ENCODE measurements at regions not wholly inside any gene's neighbourhood (a gene's known extent, or its start where the extent isn't known, plus 50 kb on each side); places are given as distances from the start of the nearest gene placed in this dataset.

- H3K9me3 ChIP-seq = no peaks in the 10 kb centered on the region
- H3K4me1 ChIP-seq (ENCODE audit: control insufficient read depth in 1 of 2, insufficient read depth in 1 of 2, low read depth in 1 of 2, low read length in 1 of 2) = no peaks in the 10 kb centered on the region
- H3K27ac ChIP-seq = no peak overlapping the region
- H3K4me3 ChIP-seq (ENCODE audit: low read depth in 1 of 2, low read length in 1 of 2) = no peak overlapping the region
- no peaks in the 10 kb centered on the region for H3K36me3 ChIP-seq
- no peaks in the 10 kb centered on the region for H3K27me3 ChIP-seq
- no peak for TF ChIP-seq CTCF (IDR thresholded peaks at IDR 0.05)
Measured at GRCh38 chr1:190699165-190699564, 221.5 kb upstream of the BRINP3 start.

- Histone ChIP-seq H3K9me3 (no peaks in the 10 kb centered on the region), H3K4me3 (ENCODE audit: low read depth in 1 of 2, low read length in 1 of 2) (no peak overlapping the region), H3K27me3 (no peaks in the 10 kb centered on the region), H3K4me1 (ENCODE audit: control insufficient read depth in 1 of 2, insufficient read depth in 1 of 2, low read depth in 1 of 2, low read length in 1 of 2) (no peaks in the 10 kb centered on the region), H3K36me3 (no peaks in the 10 kb centered on the region), H3K27ac (no peak overlapping the region)
- no peak for TF ChIP-seq CTCF (IDR thresholded peaks at IDR 0.05)
Measured at GRCh38 chr1:190708418-190709057, 230.9 kb upstream of the BRINP3 start.

- no peak overlapping the region for H3K27ac ChIP-seq
- no peaks in the 10 kb centered on the region for H3K4me1 ChIP-seq (ENCODE audit: control insufficient read depth in 1 of 2, insufficient read depth in 1 of 2, low read depth in 1 of 2, low read length in 1 of 2)
- H3K36me3 ChIP-seq = no peaks in the 10 kb centered on the region
- TF ChIP-seq CTCF (IDR thresholded peaks at IDR 0.05) = no peak
- no peak overlapping the region for H3K4me3 ChIP-seq (ENCODE audit: low read depth in 1 of 2, low read length in 1 of 2)
- H3K9me3 ChIP-seq = no peaks in the 10 kb centered on the region
- H3K27me3 ChIP-seq = no peaks in the 10 kb centered on the region
Measured at GRCh38 chr1:190711069-190711468, 233.4 kb upstream of the BRINP3 start.

GRCh38 chr1:190717055-190717454 lies 239.4 kb upstream of the BRINP3 start:
- TF ChIP-seq CTCF (IDR thresholded peaks at IDR 0.05) = no peak
- H3K4me3 ChIP-seq (ENCODE audit: low read depth in 1 of 2, low read length in 1 of 2) = no peak overlapping the region
- no peaks in the 10 kb centered on the region for H3K27me3 ChIP-seq
- H3K4me1 ChIP-seq (ENCODE audit: control insufficient read depth in 1 of 2, insufficient read depth in 1 of 2, low read depth in 1 of 2, low read length in 1 of 2) = no peaks in the 10 kb centered on the region
- no peak overlapping the region for H3K27ac ChIP-seq
- H3K9me3 ChIP-seq = no peaks in the 10 kb centered on the region
- no peaks in the 10 kb centered on the region for H3K36me3 ChIP-seq

GRCh38 chr1:190736971-190737590 lies 259.4 kb upstream of the BRINP3 start:
- Histone ChIP-seq H3K36me3 (no peaks in the 10 kb centered on the region), H3K9me3 (no peaks in the 10 kb centered on the region), H3K4me1 (ENCODE audit: control insufficient read depth in 1 of 2, insufficient read depth in 1 of 2, low read depth in 1 of 2, low read length in 1 of 2) (no peaks in the 10 kb centered on the region), H3K4me3 (ENCODE audit: low read depth in 1 of 2, low read length in 1 of 2) (no peak overlapping the region), H3K27me3 (no peaks in the 10 kb centered on the region), H3K27ac (no peak overlapping the region)
- no peak for TF ChIP-seq CTCF (IDR thresholded peaks at IDR 0.05)

Data from neutrophil (primary cell).